DLD1 (cell line): ENCODE measurements at regions not wholly inside any gene's neighbourhood (a gene's known extent, or its start where the extent isn't known, plus 50 kb on each side); places are given as distances from the start of the nearest gene placed in this dataset.

Experiments used
- in situ Hi-C: cut with HindIII; loops from 2 replicates; pipeline ENCODE4 v1.10.0; 2017; ENCODE audit warnings: low sequenced_read_pairs

DNA sequence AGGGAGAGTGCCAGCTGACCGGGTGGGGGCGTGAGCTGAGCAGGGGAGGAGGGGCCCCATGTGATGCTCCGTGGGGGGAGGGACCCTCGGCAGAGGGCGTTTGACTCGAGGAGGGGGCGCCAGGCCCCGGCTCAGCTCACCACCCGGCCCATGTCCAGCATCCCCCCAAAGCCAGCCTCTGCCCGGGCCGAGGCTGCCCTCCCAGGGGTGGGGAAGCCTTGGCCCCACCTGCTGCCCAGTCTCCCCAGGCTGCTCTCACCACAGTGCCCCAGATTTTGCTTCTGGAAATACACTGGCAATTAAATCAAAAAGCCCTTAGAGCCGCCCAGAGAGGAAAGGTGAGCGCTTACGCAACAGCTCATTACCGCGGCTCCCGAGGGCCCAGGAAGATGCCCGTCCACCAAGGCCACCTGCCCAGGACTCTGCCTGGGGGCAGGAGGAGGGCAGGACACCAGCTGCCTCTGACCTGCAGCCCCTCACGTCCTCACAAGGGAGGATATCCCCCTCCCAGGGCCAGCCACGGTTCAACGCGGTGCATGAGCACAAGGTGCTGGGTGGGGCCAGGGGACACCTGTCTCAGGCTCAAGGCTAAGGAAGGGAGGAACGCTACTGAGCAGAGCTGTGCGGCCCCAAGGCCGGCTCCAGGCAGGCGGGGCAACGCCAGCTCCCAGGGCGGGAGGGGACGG is 70.0 kb upstream of the INPP5A start:
- in situ Hi-C loops, result loop anchor here (10.0 kb wide), 1 partner anchor 197 kb away; no protein-coding TSS in a partner anchor

DNA sequence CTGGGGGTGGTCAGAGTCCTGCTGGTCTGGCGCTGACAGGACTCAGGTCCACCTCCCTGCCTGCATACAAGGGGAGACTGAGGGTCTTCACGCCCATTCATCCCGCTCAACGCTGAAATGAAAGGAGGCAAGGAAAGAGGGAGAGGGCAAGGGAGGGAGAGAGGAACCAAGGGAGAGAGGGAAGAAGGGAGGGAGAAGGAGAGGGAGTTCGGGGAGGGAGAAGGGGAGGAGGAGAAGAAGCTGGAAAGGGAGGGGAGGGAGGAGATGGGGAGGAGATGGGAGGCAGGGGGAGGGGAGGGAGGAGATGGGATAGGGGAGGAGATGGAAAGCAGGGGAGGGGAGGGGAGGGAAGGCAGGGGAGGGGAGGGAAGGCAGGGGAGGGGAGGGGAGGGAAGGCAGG is 69.4 kb upstream of the INPP5A start:
- in situ Hi-C loops, result loop anchor here (10.0 kb wide), 1 partner anchor 197 kb away; no protein-coding TSS in a partner anchor

GRCh38 chr10:132468651-132469050 is 68.9 kb upstream of the INPP5A start:
- in situ Hi-C loops, result loop anchor here (10.0 kb wide), 1 partner anchor 196 kb away; no protein-coding TSS in a partner anchor

DNA sequence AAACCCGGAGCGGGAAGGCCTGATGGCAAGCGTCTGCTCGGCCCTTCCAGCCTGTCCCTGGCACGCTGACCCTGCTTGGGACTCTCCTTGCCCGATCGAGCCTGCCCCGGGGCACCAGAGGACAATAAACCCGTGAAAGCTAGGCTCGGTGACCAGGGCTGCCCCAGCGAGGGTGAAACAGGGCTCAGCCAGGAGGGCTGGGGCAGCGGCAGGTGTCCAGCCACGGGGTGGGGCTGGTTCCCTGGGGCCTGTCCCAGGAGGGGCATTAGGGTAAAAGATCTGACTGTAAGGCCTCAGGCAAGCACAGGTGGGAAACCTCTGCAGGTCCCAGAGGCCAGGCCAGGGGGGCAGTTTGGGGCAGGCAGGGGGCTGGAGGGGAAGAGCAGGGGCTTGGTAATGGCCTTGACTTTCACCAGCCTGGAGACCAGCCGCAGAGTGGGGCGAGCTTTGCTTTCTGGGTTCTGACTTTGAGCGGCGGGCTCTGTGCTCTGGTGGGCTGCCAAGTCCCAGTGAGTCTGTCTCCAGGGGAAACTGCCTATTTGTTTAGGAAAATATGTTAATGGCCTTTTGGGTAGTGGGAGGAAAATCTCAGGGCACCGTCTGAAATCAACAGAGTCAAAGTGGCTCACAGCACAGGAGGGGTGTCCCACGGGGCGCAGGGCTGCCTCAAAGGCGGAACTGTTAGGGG is 68.2 kb upstream of the INPP5A start:
- in situ Hi-C loops, result loop anchor here (10.0 kb wide), 1 partner anchor 195 kb away; no protein-coding TSS in a partner anchor

- in situ Hi-C loops, result no loop called here
Measured at GRCh38 chr10:132470410-132471124, 67.0 kb upstream of the INPP5A start.

GRCh38 chr10:132471125-132471451 is 66.5 kb upstream of the INPP5A start:
- in situ Hi-C loops, result no loop called here

DNA sequence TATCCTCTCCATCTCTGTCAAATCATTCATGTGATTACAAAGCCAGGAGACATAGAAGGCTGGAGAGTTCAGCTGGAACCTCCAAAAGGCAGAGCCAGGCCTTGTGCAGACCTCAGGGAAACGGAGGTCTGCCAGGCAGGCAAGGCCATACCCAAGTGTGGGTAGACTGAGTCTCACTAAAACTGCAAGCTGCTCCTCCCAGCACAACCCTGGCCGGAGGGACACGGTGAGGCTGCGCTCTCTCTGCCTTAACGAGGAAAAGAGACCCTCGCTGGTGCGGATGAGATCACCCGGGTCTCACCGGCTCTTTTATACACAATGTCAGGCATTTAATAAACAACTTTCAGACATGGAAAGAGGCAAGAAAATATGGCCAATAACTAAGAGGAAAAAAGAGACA is 66.1 kb upstream of the INPP5A start:
- in situ Hi-C loops, result no loop called here

GRCh38 chr10:132475086-132475485 is 62.5 kb upstream of the INPP5A start:
- in situ Hi-C loops, result no loop called here

DNA sequence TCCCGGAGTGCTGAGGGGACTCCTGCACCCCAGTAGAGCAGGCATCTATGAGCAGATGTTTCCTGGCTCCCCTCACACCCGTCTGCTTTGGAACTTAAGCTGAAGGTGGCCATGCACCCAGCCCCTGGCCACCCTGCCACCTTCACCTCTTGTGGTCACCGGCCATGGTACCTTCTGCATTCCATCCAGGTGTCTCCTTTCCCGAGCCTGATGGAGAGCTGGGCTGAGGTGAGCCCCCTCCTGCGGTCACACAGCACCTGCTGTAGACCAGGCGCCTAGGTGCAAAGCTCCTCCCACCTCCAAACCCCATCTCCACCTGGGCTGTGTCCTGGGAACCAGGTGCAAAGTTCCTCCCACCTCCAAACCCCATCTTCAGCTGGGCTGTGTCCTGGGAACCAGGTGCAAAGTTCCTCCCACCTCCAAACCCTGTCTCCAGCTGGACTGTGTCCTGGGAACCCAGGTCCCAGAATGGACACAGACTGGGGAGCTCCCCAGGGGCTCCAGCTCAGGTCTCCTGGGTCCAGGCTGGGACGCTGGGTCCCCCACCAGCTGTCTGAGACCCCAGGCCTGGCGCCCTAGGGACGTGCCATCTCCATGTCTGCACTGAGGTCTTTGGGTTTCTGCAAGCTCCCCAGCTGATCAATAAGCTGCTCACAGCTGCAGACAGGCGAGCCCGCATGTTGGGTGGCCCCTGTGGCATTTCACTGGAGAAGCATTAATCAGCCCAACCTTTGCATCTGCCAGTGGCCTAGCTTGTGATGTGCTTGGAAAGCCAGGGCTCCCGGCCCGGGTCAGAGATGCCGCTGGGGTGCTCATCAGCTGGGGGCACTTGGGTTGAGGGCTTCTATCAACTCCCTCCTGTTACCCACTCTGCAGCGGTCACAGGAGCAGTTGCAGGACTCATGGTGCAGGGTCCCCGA is 61.2 kb upstream of the INPP5A start:
- in situ Hi-C loops, result no loop called here

DNA sequence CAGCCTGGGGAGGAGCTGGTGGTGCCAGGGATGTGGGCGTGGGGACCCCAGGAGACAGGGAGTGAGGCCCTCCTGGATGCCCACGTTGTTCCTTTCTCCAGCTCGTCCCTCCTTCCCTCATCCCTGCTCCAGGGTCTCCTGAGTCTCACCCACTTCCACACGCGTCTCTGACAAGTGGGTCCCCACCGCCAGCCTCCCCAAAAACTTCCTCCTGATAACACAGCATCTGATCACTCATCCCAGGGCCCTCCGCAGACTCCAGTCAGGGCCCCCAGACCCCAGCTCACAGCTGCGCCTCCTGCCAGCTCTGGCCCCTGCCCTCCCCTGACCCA is 60.6 kb upstream of the INPP5A start:
- in situ Hi-C loops, result no loop called here

DNA sequence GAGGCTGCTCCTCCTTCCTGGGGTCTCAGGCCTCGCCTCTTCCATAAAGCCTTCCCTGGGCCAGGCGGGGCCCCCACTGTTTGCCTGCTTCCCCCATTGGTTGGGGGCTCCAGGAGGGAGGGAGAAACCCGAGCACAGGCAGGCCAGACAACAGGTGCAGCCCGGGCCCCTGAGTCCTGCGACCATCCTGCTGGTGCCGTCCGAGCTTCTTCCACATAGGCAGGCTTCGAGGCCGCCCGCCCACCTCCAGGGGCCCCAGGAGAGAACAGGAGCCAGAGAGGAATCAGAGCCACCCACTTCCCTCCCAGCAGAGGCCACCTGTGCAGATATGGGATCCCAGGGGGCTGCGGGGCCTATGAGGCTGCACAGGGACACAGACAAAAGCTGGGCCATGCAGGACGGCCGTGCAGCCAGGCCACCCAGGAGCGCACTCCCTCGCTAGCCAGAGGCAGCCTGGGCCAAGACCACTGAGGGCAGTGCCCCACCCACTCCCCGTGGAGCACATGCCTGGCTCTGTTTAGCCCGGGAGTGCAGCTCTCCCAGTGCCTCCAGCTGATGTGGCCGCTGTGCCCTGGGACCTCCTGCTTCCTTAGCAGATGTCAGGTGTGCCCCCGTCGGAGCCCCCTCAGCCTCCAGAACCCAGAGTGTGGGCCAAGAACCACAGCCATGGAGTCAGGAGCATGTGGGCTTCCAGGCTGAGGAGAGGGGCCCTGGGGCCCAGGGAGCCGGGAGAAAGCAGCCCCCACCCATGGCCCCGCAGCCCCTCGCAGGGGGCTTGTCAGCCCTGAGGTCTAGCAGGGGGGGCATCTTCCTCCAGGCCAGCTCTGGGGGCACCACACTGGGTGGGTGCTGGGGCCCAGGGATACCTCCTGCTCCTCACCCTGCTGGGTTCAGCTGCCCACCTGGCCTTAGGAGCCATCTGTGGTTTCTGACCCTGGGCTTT is 59.9 kb upstream of the INPP5A start:
- in situ Hi-C loops, result no loop called here

GRCh38 chr10:132478341-132479023 is 59.1 kb upstream of the INPP5A start:
- in situ Hi-C loops, result no loop called here

DNA sequence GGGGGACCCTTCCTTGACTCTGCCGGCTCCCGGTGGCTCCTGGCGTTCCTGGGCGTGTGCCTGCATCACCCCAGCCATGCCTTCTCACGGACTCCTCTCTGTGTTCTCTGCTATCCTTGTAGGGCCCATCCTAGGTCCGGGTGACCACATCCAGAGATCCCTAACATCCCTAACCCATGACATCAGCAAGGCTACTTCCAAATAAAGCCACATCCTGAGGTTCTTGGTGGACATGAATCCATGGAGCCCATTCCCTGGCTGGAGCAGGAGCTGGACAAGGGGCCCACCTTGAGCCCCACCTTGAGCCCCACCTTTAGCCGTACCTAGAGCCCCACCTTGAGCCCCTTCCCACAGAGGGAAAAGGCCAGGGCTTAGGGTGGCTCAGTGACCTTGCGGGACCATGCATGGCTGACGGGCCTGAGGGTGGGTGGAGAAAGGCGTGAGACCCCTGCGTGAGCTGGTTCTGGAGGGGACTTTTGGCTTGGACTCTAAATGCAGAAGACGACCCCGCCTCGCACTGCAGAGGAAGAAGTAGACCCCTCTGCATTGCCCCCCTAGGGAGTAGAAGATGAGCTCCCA is 58.5 kb upstream of the INPP5A start:
- in situ Hi-C loops, result no loop called here

DNA sequence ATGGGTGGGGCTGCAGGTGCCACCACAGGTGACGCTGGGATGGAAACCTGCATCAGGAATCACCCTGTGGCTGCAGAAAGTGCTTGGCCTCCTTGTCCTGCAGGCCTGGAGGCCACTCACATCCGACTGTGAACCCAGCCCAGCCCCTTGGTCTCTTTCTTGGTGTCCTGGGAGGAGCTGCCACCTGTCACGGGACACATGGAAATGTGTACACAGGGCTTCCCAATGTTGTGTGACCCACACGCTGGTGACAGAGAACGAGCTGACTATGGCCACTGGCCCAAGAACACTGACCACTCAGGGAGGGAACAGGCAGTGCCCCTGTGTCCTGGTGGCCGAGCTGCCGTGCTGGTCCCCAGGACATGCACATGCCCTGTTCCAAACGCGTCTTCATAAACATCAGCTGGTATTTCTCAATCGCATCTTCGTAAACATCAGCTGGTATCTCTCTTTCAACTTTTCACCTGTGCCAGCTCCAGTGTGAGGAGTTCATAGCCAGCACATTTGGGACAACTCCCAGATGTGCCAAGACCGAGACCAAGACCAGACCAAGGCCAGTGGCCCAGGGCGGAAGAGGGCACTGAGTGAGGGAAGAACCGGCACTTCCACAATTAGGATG is 57.9 kb upstream of the INPP5A start:
- in situ Hi-C loops, result no loop called here

GRCh38 chr10:132480356-132480755 is 57.2 kb upstream of the INPP5A start:
- in situ Hi-C loops, result no loop called here

DNA sequence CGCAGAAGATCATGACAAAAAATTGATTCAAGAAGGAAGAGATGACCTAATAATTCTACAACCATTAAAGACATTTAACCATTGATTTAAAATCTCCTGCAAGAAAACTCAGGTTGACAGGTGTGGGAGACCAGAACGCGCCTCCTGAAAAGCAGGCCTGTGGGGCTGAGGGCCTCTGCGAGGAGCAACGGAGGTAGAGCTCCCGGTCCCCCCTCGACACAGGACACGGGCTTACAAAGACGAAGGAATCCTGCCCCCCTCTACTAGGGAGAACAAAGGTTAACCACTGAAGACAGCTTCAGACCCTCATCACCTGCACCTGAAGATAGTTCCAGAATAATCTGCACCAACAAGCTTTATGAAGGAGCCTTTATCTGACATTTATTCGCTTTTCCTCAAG is 55.9 kb upstream of the INPP5A start:
- in situ Hi-C loops, result no loop called here

DNA sequence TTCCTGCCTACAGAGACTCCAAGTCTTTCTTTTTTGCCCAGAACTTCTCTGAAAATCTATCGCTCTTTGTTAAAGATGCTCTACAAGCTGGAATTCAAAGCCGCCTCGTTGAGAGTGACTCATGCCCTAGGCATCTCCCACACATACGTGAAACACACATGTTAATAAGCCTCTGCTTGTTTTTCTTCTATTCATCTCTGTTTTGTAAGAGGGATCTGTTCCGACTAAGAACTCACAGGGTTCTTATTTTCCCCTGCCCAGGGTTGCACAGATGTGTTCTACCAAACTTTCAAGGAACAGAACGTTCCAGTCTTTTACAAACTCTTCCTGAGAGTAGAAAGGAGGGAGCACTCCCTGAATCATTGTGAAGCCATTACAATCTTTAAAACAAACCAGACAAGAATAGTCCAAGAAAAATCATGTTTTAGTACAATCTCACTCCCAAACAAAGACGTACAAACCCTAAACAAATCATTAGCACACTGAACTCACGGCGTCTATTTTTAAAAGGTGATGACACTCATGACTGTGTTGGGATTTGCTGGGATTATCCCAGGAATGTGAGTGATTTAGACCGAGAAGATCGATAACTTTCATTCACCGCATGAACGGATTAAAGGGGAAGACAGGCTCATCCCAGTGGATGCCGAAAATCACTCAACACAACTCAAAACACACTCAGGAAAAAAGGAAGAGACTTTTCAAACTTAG is 55.3 kb upstream of the INPP5A start:
- in situ Hi-C loops, result no loop called here

DNA sequence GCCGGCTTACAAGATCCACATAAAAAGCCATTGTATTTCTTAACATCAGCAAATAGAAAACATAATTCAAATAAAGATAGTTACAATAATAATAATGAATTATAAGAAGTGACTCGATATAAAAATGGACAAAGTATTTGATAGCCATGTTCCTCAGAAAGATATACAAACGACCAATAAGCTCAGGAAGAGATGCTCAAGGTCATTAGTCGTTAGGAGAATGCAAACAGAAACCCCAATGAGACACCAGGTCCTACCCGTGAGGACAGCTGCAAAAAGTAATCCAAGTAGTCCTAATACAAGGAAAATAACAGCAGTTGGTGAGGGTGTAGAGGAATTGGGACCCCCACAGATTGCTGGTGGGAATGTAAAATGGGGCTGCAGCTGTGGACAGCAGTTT is 54.2 kb upstream of the INPP5A start:
- in situ Hi-C loops, result no loop called here
